ENCODE measurements at regions not wholly inside any gene's neighbourhood (a gene's known extent, or its start where the extent isn't known, plus 50 kb on each side); places are given as distances from the start of the nearest gene placed in this dataset.
"Not testable (repeated sequence)": the region's sequence is repeated elsewhere in the genome, so short reads cannot be mapped to it uniquely, and the experiment has no call there.

GRCh38 chr10:113496111-113497109 is 56.4 kb upstream of the HABP2 start:
- no peak for DNase-seq

- no peak for DNase-seq
These were observed 55.7 kb upstream of the HABP2 start for GRCh38 chr10:113497198-113497597.

- no peak for DNase-seq
These were observed 53.9 kb upstream of the HABP2 start for GRCh38 chr10:113498997-113499396.

GRCh38 chr10:113499806-113500205 is 53.0 kb upstream of the HABP2 start:
- no peak for DNase-seq

DNA sequence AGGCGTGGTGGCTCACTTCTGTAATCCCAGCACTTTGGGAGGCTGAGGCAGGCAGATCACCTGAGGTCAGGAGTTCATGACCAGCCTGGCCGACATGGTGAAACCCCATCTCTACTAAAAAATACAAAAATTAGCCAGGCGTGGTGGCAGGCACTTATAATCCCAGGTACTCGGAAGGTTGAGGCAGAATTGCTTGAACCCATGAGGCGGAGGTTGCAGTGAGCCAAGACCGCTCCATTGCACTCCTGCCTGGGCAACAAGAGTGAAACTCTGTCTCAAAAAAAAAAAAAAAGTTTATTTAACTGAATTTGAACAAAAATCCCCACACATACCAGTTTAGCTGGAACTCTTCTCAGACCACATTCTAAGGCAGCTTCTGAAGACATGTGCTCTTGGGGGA is 51.8 kb upstream of the HABP2 start:
- not testable (repeated sequence) for DNase-seq
